NCI-H2029 treated with DMSO at 0.1 percent for 48 hours (cell line): ENCODE measurements at regions not wholly inside any gene's neighbourhood (a gene's known extent, or its start where the extent isn't known, plus 50 kb on each side); places are given as distances from the start of the nearest gene placed in this dataset.

Experiments used
- DNase-seq: peaks from one replicate; lab custom pipeline; 2025; lab: John Stamatoyannopoulos, UW

GRCh38 chr4:58935332-58935731 is 1825.1 kb upstream of the IGFBP7 start:
- DNase-seq: no peak

- no peak for DNase-seq
These were observed 1826.3 kb upstream of the IGFBP7 start for GRCh38 chr4:58936436-58936835.

- DNase-seq: no peak
These were observed 1830.0 kb upstream of the IGFBP7 start for GRCh38 chr4:58940167-58940566.

GRCh38 chr4:58941286-58941685 is 1831.1 kb upstream of the IGFBP7 start:
- DNase-seq: no peak

- no peak for DNase-seq
These were observed 1843.4 kb upstream of the IGFBP7 start for GRCh38 chr4:58953575-58953974.

GRCh38 chr4:58957711-58958110 is 1847.5 kb upstream of the IGFBP7 start:
- no peak for DNase-seq

GRCh38 chr4:58961283-58961682 is 1851.1 kb upstream of the IGFBP7 start:
- no peak for DNase-seq

GRCh38 chr4:58961925-58962324 is 1851.7 kb upstream of the IGFBP7 start:
- DNase-seq: no peak

GRCh38 chr4:58962424-58962823 is 1852.2 kb upstream of the IGFBP7 start:
- no peak for DNase-seq

GRCh38 chr4:58981828-58982227 is 1871.6 kb upstream of the IGFBP7 start:
- DNase-seq: no peak

GRCh38 chr4:58983887-58984286 is 1873.7 kb upstream of the IGFBP7 start:
- DNase-seq: no peak

GRCh38 chr4:59002148-59002547 is 1892.0 kb upstream of the IGFBP7 start:
- no peak for DNase-seq

GRCh38 chr4:59024257-59024656 is 1914.1 kb upstream of the IGFBP7 start:
- DNase-seq: no peak

GRCh38 chr4:59037812-59038211 is 1927.6 kb upstream of the IGFBP7 start:
- no peak for DNase-seq

- DNase-seq: no peak
These were observed 1928.9 kb upstream of the IGFBP7 start for GRCh38 chr4:59039046-59039445.

- DNase-seq: no peak
These were observed 1934.2 kb upstream of the IGFBP7 start for GRCh38 chr4:59044286-59044900.

- no peak for DNase-seq
These were observed 1943.9 kb upstream of the IGFBP7 start for GRCh38 chr4:59054086-59054485.

- DNase-seq: no peak
These were observed 1947.6 kb upstream of the IGFBP7 start for GRCh38 chr4:59057804-59058203.

- DNase-seq: no peak
These were observed 1948.4 kb upstream of the IGFBP7 start for GRCh38 chr4:59058543-59058942.

- DNase-seq: no peak
These were observed 1950.0 kb upstream of the IGFBP7 start for GRCh38 chr4:59060002-59060846.

GRCh38 chr4:59060895-59061294 is 1950.7 kb upstream of the IGFBP7 start:
- DNase-seq: no peak

- no peak for DNase-seq
These were observed 1953.0 kb upstream of the IGFBP7 start for GRCh38 chr4:59063015-59063720.
